WERI-Rb-1 (cell line): ENCODE measurements at regions not wholly inside any gene's neighbourhood (a gene's known extent, or its start where the extent isn't known, plus 50 kb on each side); places are given as distances from the start of the nearest gene placed in this dataset.

Experiments
- DNase-seq: peaks from one replicate; pipeline ENCODE4 v3.0.0-alpha.2; 2020
- H3K27ac ChIP-seq: fragments of 250-450 bp; sonication (Bioruptor Pico); 2 replicates; pipeline ENCODE4 v1.5.1; 2020; ENCODE audit warnings: mild to moderate bottlenecking, moderate library complexity
- H3K27me3 ChIP-seq: fragments of 250-450 bp; sonication (Bioruptor Pico); 2 replicates; pipeline ENCODE4 v1.5.1; 2021; ENCODE audit warnings: mild to moderate bottlenecking, low read depth, moderate library complexity; ENCODE audit not compliant: insufficient read depth, severe bottlenecking
- H3K36me3 ChIP-seq: fragments of 250-450 bp; sonication (Bioruptor Pico); 2 replicates; pipeline ENCODE4 v1.5.1; 2020; ENCODE audit warnings: mild to moderate bottlenecking, moderate library complexity
- H3K4me3 ChIP-seq: 2 replicates; pipeline ENCODE4 v1.5.1; 2011; ENCODE audit warnings: low read depth, mild to moderate bottlenecking, control low read depth, low read length
- H3K9me3 ChIP-seq: fragments of 250-450 bp; sonication (Bioruptor Pico); 2 replicates; pipeline ENCODE4 v1.5.1; 2021; ENCODE audit warnings: mild to moderate bottlenecking, moderate library complexity; ENCODE audit not compliant: severe bottlenecking
- TF ChIP-seq, protein P1 (sequence below): IDR thresholded peaks from 2 replicates; pipeline ENCODE4 v1.5.1; 2011; ENCODE audit warnings: low read depth, mild to moderate bottlenecking, control low read depth, inconsistent platforms, low read length

DNA sequence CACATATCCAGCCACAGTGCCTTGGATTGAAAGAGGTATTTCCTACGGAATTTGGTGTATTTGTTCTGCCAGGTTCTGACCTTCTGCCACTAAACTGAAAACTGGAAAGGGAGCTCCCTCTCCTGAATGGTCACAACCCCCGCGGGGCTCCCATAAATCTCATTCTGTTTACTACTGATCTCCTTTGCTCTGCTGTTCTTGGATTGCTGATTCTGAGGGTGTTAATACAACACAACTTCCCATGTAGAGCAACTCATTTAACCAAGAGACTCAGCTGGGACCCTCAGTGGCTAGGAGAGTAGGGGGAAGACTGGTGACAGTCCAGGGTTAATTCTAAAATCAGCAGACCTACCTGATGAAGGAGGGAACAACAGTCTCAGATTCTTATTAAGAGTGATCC is 662.9 kb downstream of the INHBA start:
- H3K36me3 ChIP-seq: no peaks in the 10 kb centered on the region
- peaks cover 18% of the 10 kb centered on the region for H3K27me3 ChIP-seq
- no peak overlapping the region for H3K27ac ChIP-seq
- TF ChIP-seq, protein P1, sequence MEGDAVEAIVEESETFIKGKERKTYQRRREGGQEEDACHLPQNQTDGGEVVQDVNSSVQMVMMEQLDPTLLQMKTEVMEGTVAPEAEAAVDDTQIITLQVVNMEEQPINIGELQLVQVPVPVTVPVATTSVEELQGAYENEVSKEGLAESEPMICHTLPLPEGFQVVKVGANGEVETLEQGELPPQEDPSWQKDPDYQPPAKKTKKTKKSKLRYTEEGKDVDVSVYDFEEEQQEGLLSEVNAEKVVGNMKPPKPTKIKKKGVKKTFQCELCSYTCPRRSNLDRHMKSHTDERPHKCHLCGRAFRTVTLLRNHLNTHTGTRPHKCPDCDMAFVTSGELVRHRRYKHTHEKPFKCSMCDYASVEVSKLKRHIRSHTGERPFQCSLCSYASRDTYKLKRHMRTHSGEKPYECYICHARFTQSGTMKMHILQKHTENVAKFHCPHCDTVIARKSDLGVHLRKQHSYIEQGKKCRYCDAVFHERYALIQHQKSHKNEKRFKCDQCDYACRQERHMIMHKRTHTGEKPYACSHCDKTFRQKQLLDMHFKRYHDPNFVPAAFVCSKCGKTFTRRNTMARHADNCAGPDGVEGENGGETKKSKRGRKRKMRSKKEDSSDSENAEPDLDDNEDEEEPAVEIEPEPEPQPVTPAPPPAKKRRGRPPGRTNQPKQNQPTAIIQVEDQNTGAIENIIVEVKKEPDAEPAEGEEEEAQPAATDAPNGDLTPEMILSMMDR: no peak
- H3K9me3 ChIP-seq: no peaks in the 10 kb centered on the region
- DNase-seq: no peak
- H3K4me3 ChIP-seq: no peak overlapping the region

DNA sequence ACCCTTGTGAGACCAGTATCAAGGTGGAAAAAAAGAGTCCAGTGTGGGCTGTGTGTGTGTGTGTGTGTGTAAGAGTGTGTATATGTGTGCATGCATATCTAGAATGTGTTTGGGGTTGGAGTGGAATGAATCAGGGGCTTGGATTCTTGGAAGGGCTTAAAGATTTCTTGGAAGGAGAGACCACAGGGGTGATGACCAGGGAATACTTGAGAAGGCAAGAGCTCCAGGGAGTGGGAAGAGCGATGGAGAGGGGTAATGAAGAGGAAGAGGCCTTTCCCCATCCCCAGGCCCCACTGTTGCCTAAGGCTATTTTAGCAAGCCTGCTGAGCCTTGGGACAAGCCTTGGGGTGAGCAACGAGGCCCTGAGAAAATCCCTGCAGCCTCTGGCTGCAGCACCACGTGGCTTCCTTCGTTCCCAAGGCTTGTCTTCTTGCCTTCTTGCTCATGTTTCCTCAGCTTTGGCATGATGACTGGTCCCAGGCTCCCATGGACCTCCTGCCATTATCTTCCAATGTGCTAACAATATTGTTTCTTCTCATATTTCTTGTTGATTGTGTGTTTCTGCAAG is 663.4 kb downstream of the INHBA start:
- Histone ChIP-seq H3K4me3 (no peak overlapping the region), H3K27ac (no peak overlapping the region), H3K9me3 (no peaks in the 10 kb centered on the region), H3K36me3 (no peaks in the 10 kb centered on the region), H3K27me3 (peaks cover 18% of the 10 kb centered on the region)
- DNase-seq: no peak
- TF ChIP-seq, protein P1: no peak

DNA sequence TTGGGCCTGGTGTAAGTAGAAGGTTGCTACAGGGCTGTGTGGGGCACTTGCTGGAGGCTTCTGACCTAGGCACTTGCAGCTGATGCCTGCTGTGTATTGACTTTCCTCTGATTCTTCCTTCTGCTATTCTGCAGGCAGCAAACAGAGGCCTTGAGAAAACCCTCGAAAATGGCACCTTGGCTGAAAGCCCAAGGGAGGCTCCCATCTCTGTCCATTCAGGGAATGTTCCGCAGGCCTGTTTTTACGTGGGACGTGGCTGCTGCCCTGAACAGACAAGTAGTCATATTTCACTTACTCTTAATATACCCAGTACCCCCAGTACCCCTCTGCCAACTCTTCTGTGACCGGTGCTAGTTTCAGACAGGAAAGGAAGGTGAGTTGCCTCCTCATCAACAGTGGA is 664.7 kb downstream of the INHBA start:
- DNase-seq: no peak
- TF ChIP-seq, protein P1: no peak
- no peaks in the 10 kb centered on the region for H3K9me3 ChIP-seq
- no peak overlapping the region for H3K4me3 ChIP-seq
- H3K36me3 ChIP-seq: no peaks in the 10 kb centered on the region
- peaks cover 15% of the 10 kb centered on the region for H3K27me3 ChIP-seq
- no peak overlapping the region for H3K27ac ChIP-seq

DNA sequence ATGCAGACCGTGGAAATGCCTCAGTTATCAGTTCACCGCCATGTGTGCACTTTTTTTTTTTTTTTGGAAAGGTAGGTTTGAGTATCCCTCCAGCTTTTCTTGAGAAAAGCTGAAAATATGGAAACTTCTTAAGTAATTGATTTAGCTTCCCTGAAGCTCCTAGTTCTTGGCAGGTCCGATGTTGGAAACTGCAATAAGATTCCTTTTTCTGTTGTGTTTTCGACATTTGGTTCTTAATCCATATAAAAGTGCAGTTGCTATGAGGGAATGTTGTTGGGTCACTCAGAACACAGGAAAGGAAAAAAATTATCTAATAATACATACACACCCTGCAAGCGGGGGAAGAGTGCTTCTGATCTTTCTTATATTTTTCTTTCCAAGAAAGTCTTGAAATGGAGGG is 665.2 kb downstream of the INHBA start:
- TF ChIP-seq, protein P1: no peak
- Histone ChIP-seq H3K27ac (no peak overlapping the region), H3K4me3 (no peak overlapping the region), H3K9me3 (no peaks in the 10 kb centered on the region), H3K27me3 (peaks cover 13% of the 10 kb centered on the region), H3K36me3 (no peaks in the 10 kb centered on the region)
- DNase-seq: no peak

DNA sequence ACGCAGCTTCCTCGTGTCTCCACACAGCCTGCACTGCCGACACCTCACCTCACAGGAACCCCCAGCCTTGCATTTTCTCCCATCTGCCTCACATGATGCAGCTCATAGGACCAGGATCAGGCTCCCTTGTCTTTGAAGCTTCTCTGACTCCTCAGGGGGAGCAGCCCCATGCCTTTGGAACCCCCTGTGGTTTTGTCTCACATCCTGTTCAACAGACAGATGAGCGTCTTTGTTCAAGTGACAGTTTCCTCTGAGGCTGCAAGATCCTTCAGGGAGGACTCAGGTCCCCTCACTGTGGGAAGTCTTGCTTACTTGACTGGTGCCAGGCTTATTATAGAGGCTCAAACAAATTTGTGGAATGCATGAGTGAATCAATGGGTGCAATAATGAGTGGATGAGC is 667.1 kb downstream of the INHBA start:
- no peak overlapping the region for H3K27ac ChIP-seq
- H3K36me3 ChIP-seq: no peaks in the 10 kb centered on the region
- no peaks in the 10 kb centered on the region for H3K9me3 ChIP-seq
- peaks cover 13% of the 10 kb centered on the region for H3K27me3 ChIP-seq
- no peak for DNase-seq
- TF ChIP-seq, protein P1: no peak
- H3K4me3 ChIP-seq: no peak overlapping the region

DNA sequence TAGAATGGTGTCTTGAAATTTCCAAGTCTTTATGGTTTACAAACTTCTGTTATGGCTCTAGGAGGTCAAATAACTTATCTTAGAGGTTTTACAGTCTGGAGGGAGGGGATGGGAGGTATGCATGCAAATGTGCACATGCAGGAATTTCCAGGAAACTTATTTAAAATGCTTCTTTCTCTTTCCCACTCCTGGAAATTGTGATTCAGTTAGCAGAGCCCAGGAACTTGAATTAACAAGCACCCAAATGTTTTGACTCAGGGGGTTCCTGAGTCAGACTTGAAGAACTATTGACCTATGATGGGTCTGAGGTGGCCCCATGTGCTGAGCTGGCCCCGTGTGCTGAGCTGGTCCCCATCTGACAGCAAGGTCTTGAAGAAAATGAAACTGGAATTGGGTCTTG is 669.4 kb downstream of the INHBA start:
- Histone ChIP-seq H3K4me3 (no peak overlapping the region), H3K36me3 (no peaks in the 10 kb centered on the region), H3K27ac (no peak overlapping the region), H3K9me3 (no peaks in the 10 kb centered on the region), H3K27me3 (peaks cover 16% of the 10 kb centered on the region)
- TF ChIP-seq, protein P1: no peak
- no peak for DNase-seq
